Ovary (tissue), 7 donors: ENCODE measurements at regions not wholly inside any gene's neighbourhood (a gene's known extent, or its start where the extent isn't known, plus 50 kb on each side); places are given as distances from the start of the nearest gene placed in this dataset.

ENCODE experiments used
- DNase-seq, 5 donors: peaks; one replicate each; pipeline ENCODE4 v3.0.0-alpha.2; 2019 to 2020
- H3K27ac ChIP-seq, 2 donors: fragments of 200-600 bp; one replicate each; pipeline versions ENCODE4 v1.5.1 to v1.8.0; 2019 to 2022
- H3K27me3 ChIP-seq: fragments of 200-600 bp; one replicate; pipeline ENCODE4 v1.8.0; 2022
- H3K36me3 ChIP-seq: fragments of 200-600 bp; sonication (generic); one replicate; pipeline ENCODE4 v1.5.1; 2019
- H3K4me1 ChIP-seq: one replicate; pipeline ENCODE4 v1.8.1; 2013; ENCODE audit warnings: mild to moderate bottlenecking, moderate library complexity; ENCODE audit not compliant: insufficient read depth
- H3K4me3 ChIP-seq: fragments of 200-600 bp; sonication (generic); one replicate; pipeline ENCODE4 v1.5.1; 2017
- H3K9me3 ChIP-seq, 2 donors: fragments of 200-600 bp in 1 of 2; sonication (generic) in 1 of 2; one replicate each; pipeline versions ENCODE4 v1.5.1 to v1.8.1; 2013 to 2019; ENCODE audit warnings: mild to moderate bottlenecking in 1 of 2, moderate library complexity in 1 of 2
- EP300 ChIP-seq: sonication (generic); formaldehyde crosslinking; IDR thresholded peaks from one replicate; pipeline ENCODE4 v1.6.1; 2017; ENCODE audit warnings: antibody characterized with exemption
- POLR2A ChIP-seq: fragments of 450-650 bp; IDR thresholded peaks from one replicate; pipeline ENCODE4 v1.6.1; 2017; ENCODE audit warnings: antibody characterized with exemption, mild to moderate bottlenecking, moderate library complexity
- WGBS, 3 donors: extraction: QIAGEN DNeasy Blood & Tissue Kit in 1 of 3; methylation state at CpG; one replicate each; pipeline versions ENCODE4 v1.1.5 to v1.1.7; 2013 to 2017; 5-methylcytosine and 5-hydroxymethylcytosine counted together
- intact Hi-C, 4 donors: fragments of 100-400 bp; cut with DNase I; formaldehyde crosslinking; loops; one replicate each; pipeline versions ENCODE4 v1.11.0 to v1.15.1; 2022 to 2023
- TF ChIP-seq, protein P1 (sequence below), 3 donors: fragments of 450-650 bp in 2 of 3; fragments of 200-600 bp in 1 of 3; IDR thresholded peaks; one replicate each; pipeline versions ENCODE4 v1.5.1 to v1.8.0; 2016 to 2022; ENCODE audit warnings: antibody characterized with exemption in 3 of 3, mild to moderate bottlenecking in 1 of 3
- donor health status: DM: no; HTN: no; CAD: no; lungs with moderate emphysema.
- donor health status: DM: no; HTN: no; CAD: no.
- donor health status: Bipolar disorder and iron deficiency.
- donor health status: DM: no; HTN: no; CAD: no.
- donor health status: DM: yes; HTN: yes; CAD: no.

- no peak for DNase-seq
- Histone ChIP-seq H3K27me3 (no peaks in the 10 kb centered on the region), H3K9me3 (peaks cover 0 to 3% of the 10 kb centered on the region in 2 donors), H3K36me3 (no peaks in the 10 kb centered on the region), H3K27ac (no peak overlapping the region), H3K4me3 (no peak overlapping the region), H3K4me1 (peaks cover 16% of the 10 kb centered on the region)
- TF ChIP-seq, protein P1, sequence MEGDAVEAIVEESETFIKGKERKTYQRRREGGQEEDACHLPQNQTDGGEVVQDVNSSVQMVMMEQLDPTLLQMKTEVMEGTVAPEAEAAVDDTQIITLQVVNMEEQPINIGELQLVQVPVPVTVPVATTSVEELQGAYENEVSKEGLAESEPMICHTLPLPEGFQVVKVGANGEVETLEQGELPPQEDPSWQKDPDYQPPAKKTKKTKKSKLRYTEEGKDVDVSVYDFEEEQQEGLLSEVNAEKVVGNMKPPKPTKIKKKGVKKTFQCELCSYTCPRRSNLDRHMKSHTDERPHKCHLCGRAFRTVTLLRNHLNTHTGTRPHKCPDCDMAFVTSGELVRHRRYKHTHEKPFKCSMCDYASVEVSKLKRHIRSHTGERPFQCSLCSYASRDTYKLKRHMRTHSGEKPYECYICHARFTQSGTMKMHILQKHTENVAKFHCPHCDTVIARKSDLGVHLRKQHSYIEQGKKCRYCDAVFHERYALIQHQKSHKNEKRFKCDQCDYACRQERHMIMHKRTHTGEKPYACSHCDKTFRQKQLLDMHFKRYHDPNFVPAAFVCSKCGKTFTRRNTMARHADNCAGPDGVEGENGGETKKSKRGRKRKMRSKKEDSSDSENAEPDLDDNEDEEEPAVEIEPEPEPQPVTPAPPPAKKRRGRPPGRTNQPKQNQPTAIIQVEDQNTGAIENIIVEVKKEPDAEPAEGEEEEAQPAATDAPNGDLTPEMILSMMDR (IDR thresholded peaks at IDR 0.05), result no peak
- TF ChIP-seq POLR2A (no peak), EP300 (no peak)
- 88 to 93% (median 92%) methylated on average over 2 of the region's 2 CpGs for WGBS, 3 donors
- intact Hi-C loops, result no loop called here
Measured at GRCh38 chr7:46177821-46178220, 256.7 kb upstream of the IGFBP3 start.

- H3K9me3 ChIP-seq, result no peaks in the 10 kb centered on the region
- H3K4me1 ChIP-seq, result peaks cover 16% of the 10 kb centered on the region
- TF ChIP-seq, protein P1 (IDR thresholded peaks at IDR 0.05), result no peak
- TF ChIP-seq POLR2A (no peak), EP300 (no peak)
- H3K27me3 ChIP-seq, result no peaks in the 10 kb centered on the region
- H3K4me3 ChIP-seq, result no peak overlapping the region
- WGBS, 3 donors, result 62 to 70% (median 67%) methylated on average over 5 of the region's 5 CpGs
- no peaks in the 10 kb centered on the region for H3K36me3 ChIP-seq
- intact Hi-C loops, result no loop called here
- no peak overlapping the region for H3K27ac ChIP-seq
- DNase-seq, result no peak
Measured at GRCh38 chr7:46175221-46175620, 254.1 kb upstream of the IGFBP3 start.

- no peaks in the 10 kb centered on the region for H3K36me3 ChIP-seq
- no peaks in the 10 kb centered on the region for H3K9me3 ChIP-seq
- H3K27ac ChIP-seq, result peak overlapping the region in 1 of 2 donors; percentile 22
- intact Hi-C loops, result no loop called here
- H3K27me3 ChIP-seq, result no peaks in the 10 kb centered on the region
- WGBS, 3 donors, result 5 to 9% (median 9%) methylated on average over 2 of the region's 2 CpGs
- H3K4me1 ChIP-seq, result peaks cover 16% of the 10 kb centered on the region
- DNase-seq, result no peak
- H3K4me3 ChIP-seq, result no peak overlapping the region
- no peak for TF ChIP-seq POLR2A
- TF ChIP-seq EP300, result no peak
- TF ChIP-seq, protein P1 (IDR thresholded peaks at IDR 0.05), result no peak
Measured at GRCh38 chr7:46174196-46174580, 253.1 kb upstream of the IGFBP3 start.

GRCh38 chr7:46173476-46174195, 252.6 kb upstream of the IGFBP3 start:
- Histone ChIP-seq H3K27ac (peak overlapping the region in 1 of 2 donors; percentile 22), H3K4me1 (peaks cover 16% of the 10 kb centered on the region), H3K36me3 (no peaks in the 10 kb centered on the region), H3K27me3 (no peaks in the 10 kb centered on the region), H3K4me3 (no peak overlapping the region), H3K9me3 (no peaks in the 10 kb centered on the region)
- peak; percentile 31 to 79 (median 66) for DNase-seq
- TF ChIP-seq EP300 (no peak), POLR2A (no peak)
- TF ChIP-seq, protein P1 (IDR thresholded peaks at IDR 0.05), result no peak
- 25 to 42% (median 29%) methylated on average over 14 of the region's 14 CpGs for WGBS, 3 donors
- intact Hi-C loops, result no loop called here
